Mesendoderm (in vitro differentiated cells): ENCODE measurements at regions not wholly inside any gene's neighbourhood (a gene's known extent, or its start where the extent isn't known, plus 50 kb on each side); places are given as distances from the start of the nearest gene placed in this dataset.
A peak's percentile ranks its signal among the peaks of the same experiment; 100 is the strongest.

ENCODE experiments used
- DNase-seq: peaks from one replicate; pipeline ENCODE4 v3.0.0; 2013
- H2AK5ac ChIP-seq: 2 replicates; pipeline ENCODE4 v1.6.1; 2013; ENCODE audit warnings: low read length, inconsistent platforms
- H2BK120ac ChIP-seq: 2 replicates; pipeline ENCODE4 v1.6.1; 2013; ENCODE audit warnings: low read depth, mild to moderate bottlenecking, low read length, moderate library complexity, mixed read lengths
- H2BK15ac ChIP-seq: replicated peaks from 2 replicates; pipeline ENCODE4 v1.6.1; 2013; ENCODE audit warnings: low read depth, mild to moderate bottlenecking, moderate library complexity
- H2BK5ac ChIP-seq: 2 replicates; pipeline ENCODE4 v1.6.1; 2013; ENCODE audit warnings: low read length, inconsistent platforms
- H3K18ac ChIP-seq: 2 replicates; pipeline ENCODE4 v1.6.1; 2013; ENCODE audit warnings: mild to moderate bottlenecking, low read length, mixed read lengths
- H3K23ac ChIP-seq: one replicate; pipeline ENCODE4 v1.6.1; 2013; ENCODE audit warnings: low read length
- H3K27ac ChIP-seq: 2 replicates; pipeline ENCODE4 v1.5.1; 2013; ENCODE audit warnings: low read depth, mild to moderate bottlenecking, inconsistent platforms, low read length, moderate library complexity
- H3K27me3 ChIP-seq: 2 replicates; pipeline ENCODE4 v1.6.1; 2013; ENCODE audit warnings: low read length, control low read depth, mild to moderate bottlenecking, inconsistent platforms; ENCODE audit not compliant: insufficient read depth, poor library complexity
- H3K36me3 ChIP-seq: 2 replicates; pipeline ENCODE4 v1.6.1; 2013; ENCODE audit warnings: low read length, inconsistent platforms; ENCODE audit not compliant: control insufficient read depth, insufficient read depth
- H3K4ac ChIP-seq: one replicate; pipeline ENCODE4 v1.6.1; 2013; ENCODE audit warnings: low read depth, mild to moderate bottlenecking, low read length, moderate library complexity
- H3K4me1 ChIP-seq: 2 replicates; pipeline ENCODE4 v1.6.1; 2013; ENCODE audit warnings: low read depth, low read length, inconsistent platforms; ENCODE audit not compliant: control insufficient read depth
- H3K4me2 ChIP-seq: 2 replicates; pipeline ENCODE4 v1.6.1; 2013; ENCODE audit warnings: low read length
- H3K4me3 ChIP-seq: 2 replicates; pipeline ENCODE4 v1.5.1; 2013; ENCODE audit warnings: mild to moderate bottlenecking, low read length
- H3K56ac ChIP-seq: one replicate; pipeline ENCODE4 v1.6.1; 2013; ENCODE audit warnings: low read length
- H3K79me1 ChIP-seq: 2 replicates; pipeline ENCODE4 v1.6.1; 2013; ENCODE audit warnings: low read length, inconsistent platforms
- H3K79me2 ChIP-seq: 2 replicates; pipeline ENCODE4 v1.6.1; 2013; ENCODE audit warnings: mild to moderate bottlenecking, low read length; ENCODE audit not compliant: control insufficient read depth, insufficient read depth
- H3K9ac ChIP-seq: 2 replicates; pipeline ENCODE4 v1.6.1; 2013; ENCODE audit warnings: low read length, inconsistent platforms
- H4K5ac ChIP-seq: one replicate; pipeline ENCODE4 v1.6.1; 2013; ENCODE audit warnings: low read length
- H4K8ac ChIP-seq: one replicate; pipeline ENCODE4 v1.6.1; 2013; ENCODE audit warnings: low read depth, mild to moderate bottlenecking, control low read depth, low read length, moderate library complexity
- WGBS: extraction: QIAGEN DNeasy Blood & Tissue Kit; methylation state at CpG from one replicate; pipeline ENCODE4 v1.1.7; 2013; ENCODE audit warnings: low lambda C conversion rate, missing lambda C conversion rate; ENCODE audit not compliant: insufficient coverage; ENCODE audit errors: extremely low coverage; 5-methylcytosine and 5-hydroxymethylcytosine counted together

- H3K56ac ChIP-seq: no peak overlapping the region
- no peak overlapping the region for H2AK5ac ChIP-seq
- no CpG with 5 or more reads among the region's 4 CpGs for WGBS
- no peak overlapping the region for H2BK120ac ChIP-seq
- H3K4ac ChIP-seq: no peak overlapping the region
- no peak overlapping the region for H2BK5ac ChIP-seq
- H3K79me1 ChIP-seq: no peaks in the 10 kb centered on the region
- H2BK15ac ChIP-seq: no peak overlapping the region
- no peak overlapping the region for H3K18ac ChIP-seq
- no peak for DNase-seq
- no peak overlapping the region for H4K8ac ChIP-seq
- H3K27me3 ChIP-seq: no peaks in the 10 kb centered on the region
- H3K4me3 ChIP-seq: no peak overlapping the region
- H3K79me2 ChIP-seq: no peaks in the 10 kb centered on the region
- H3K23ac ChIP-seq: no peak overlapping the region
- no peak overlapping the region for H3K4me2 ChIP-seq
- no peaks in the 10 kb centered on the region for H3K36me3 ChIP-seq
- H3K4me1 ChIP-seq: no peaks in the 10 kb centered on the region
- H4K5ac ChIP-seq: no peak overlapping the region
- no peak overlapping the region for H3K27ac ChIP-seq
- H3K9ac ChIP-seq: no peak overlapping the region
Observed at GRCh38 chr1:81125672-81126071, 675.1 kb upstream of the ADGRL2 start.

GRCh38 chr1:81121306-81121705 lies 679.4 kb upstream of the ADGRL2 start:
- H2BK5ac ChIP-seq: no peak overlapping the region
- DNase-seq: no peak
- H3K36me3 ChIP-seq: no peaks in the 10 kb centered on the region
- H3K23ac ChIP-seq: no peak overlapping the region
- no peak overlapping the region for H3K18ac ChIP-seq
- no peak overlapping the region for H3K56ac ChIP-seq
- H2BK120ac ChIP-seq: no peak overlapping the region
- no peaks in the 10 kb centered on the region for H3K27me3 ChIP-seq
- no peak overlapping the region for H3K4me2 ChIP-seq
- H4K8ac ChIP-seq: no peak overlapping the region
- H3K79me1 ChIP-seq: no peaks in the 10 kb centered on the region
- no CpG with 5 or more reads among the region's 5 CpGs for WGBS
- H3K4me1 ChIP-seq: no peaks in the 10 kb centered on the region
- H2AK5ac ChIP-seq: no peak overlapping the region
- H4K5ac ChIP-seq: no peak overlapping the region
- H3K4me3 ChIP-seq: no peak overlapping the region
- no peak overlapping the region for H3K4ac ChIP-seq
- no peak overlapping the region for H3K9ac ChIP-seq
- no peaks in the 10 kb centered on the region for H3K79me2 ChIP-seq
- no peak overlapping the region for H2BK15ac ChIP-seq
- H3K27ac ChIP-seq: no peak overlapping the region

GRCh38 chr1:81119319-81119718 lies 681.4 kb upstream of the ADGRL2 start:
- no peak overlapping the region for H2AK5ac ChIP-seq
- no peaks in the 10 kb centered on the region for H3K79me1 ChIP-seq
- H3K4me2 ChIP-seq: no peak overlapping the region
- no peak for DNase-seq
- no peak overlapping the region for H3K4ac ChIP-seq
- H3K79me2 ChIP-seq: no peaks in the 10 kb centered on the region
- H3K4me1 ChIP-seq: no peaks in the 10 kb centered on the region
- no CpG with 5 or more reads among the region's 1 CpG for WGBS
- no peak overlapping the region for H2BK15ac ChIP-seq
- H4K5ac ChIP-seq: no peak overlapping the region
- H3K56ac ChIP-seq: no peak overlapping the region
- no peak overlapping the region for H3K23ac ChIP-seq
- no peak overlapping the region for H3K18ac ChIP-seq
- no peak overlapping the region for H4K8ac ChIP-seq
- H2BK5ac ChIP-seq: no peak overlapping the region
- no peak overlapping the region for H3K4me3 ChIP-seq
- H3K9ac ChIP-seq: no peak overlapping the region
- H3K36me3 ChIP-seq: no peaks in the 10 kb centered on the region
- H3K27me3 ChIP-seq: no peaks in the 10 kb centered on the region
- no peak overlapping the region for H3K27ac ChIP-seq
- no peak overlapping the region for H2BK120ac ChIP-seq

- no peak overlapping the region for H3K27ac ChIP-seq
- H3K56ac ChIP-seq: no peak overlapping the region
- H3K23ac ChIP-seq: no peak overlapping the region
- no peak overlapping the region for H2BK120ac ChIP-seq
- no peak overlapping the region for H2BK5ac ChIP-seq
- H3K4me1 ChIP-seq: no peaks in the 10 kb centered on the region
- no peak overlapping the region for H2BK15ac ChIP-seq
- H3K79me2 ChIP-seq: no peaks in the 10 kb centered on the region
- H3K4me3 ChIP-seq: no peak overlapping the region
- H3K36me3 ChIP-seq: no peaks in the 10 kb centered on the region
- H3K27me3 ChIP-seq: no peaks in the 10 kb centered on the region
- H2AK5ac ChIP-seq: no peak overlapping the region
- no peak overlapping the region for H3K4me2 ChIP-seq
- no peak for DNase-seq
- no peak overlapping the region for H3K4ac ChIP-seq
- H3K18ac ChIP-seq: no peak overlapping the region
- no peak overlapping the region for H3K9ac ChIP-seq
- H4K8ac ChIP-seq: no peak overlapping the region
- no peak overlapping the region for H4K5ac ChIP-seq
- H3K79me1 ChIP-seq: no peaks in the 10 kb centered on the region
Observed at GRCh38 chr1:81118550-81118949, 682.2 kb upstream of the ADGRL2 start.

GRCh38 chr1:81115422-81115821 lies 685.3 kb upstream of the ADGRL2 start:
- no peak overlapping the region for H2AK5ac ChIP-seq
- H3K23ac ChIP-seq: no peak overlapping the region
- H3K18ac ChIP-seq: no peak overlapping the region
- no peak overlapping the region for H3K9ac ChIP-seq
- H3K27me3 ChIP-seq: no peaks in the 10 kb centered on the region
- no peak overlapping the region for H4K5ac ChIP-seq
- no peaks in the 10 kb centered on the region for H3K79me1 ChIP-seq
- no peaks in the 10 kb centered on the region for H3K79me2 ChIP-seq
- no peak overlapping the region for H4K8ac ChIP-seq
- H3K56ac ChIP-seq: no peak overlapping the region
- WGBS: no CpG with 5 or more reads among the region's 2 CpGs
- no peak overlapping the region for H3K27ac ChIP-seq
- no peak overlapping the region for H2BK15ac ChIP-seq
- H3K4me1 ChIP-seq: no peaks in the 10 kb centered on the region
- DNase-seq: peak; percentile 4
- H2BK5ac ChIP-seq: no peak overlapping the region
- H2BK120ac ChIP-seq: no peak overlapping the region
- no peaks in the 10 kb centered on the region for H3K36me3 ChIP-seq
- H3K4me3 ChIP-seq: no peak overlapping the region
- H3K4me2 ChIP-seq: no peak overlapping the region
- H3K4ac ChIP-seq: no peak overlapping the region

- H3K27me3 ChIP-seq: no peaks in the 10 kb centered on the region
- no peak overlapping the region for H3K27ac ChIP-seq
- no peak overlapping the region for H3K56ac ChIP-seq
- peak; percentile 30 for DNase-seq
- no peaks in the 10 kb centered on the region for H3K79me2 ChIP-seq
- no peaks in the 10 kb centered on the region for H3K79me1 ChIP-seq
- no peak overlapping the region for H4K8ac ChIP-seq
- no peak overlapping the region for H3K23ac ChIP-seq
- no peak overlapping the region for H3K9ac ChIP-seq
- WGBS: no CpG with 5 or more reads among the region's 5 CpGs
- no peak overlapping the region for H2AK5ac ChIP-seq
- H3K4ac ChIP-seq: no peak overlapping the region
- no peak overlapping the region for H3K18ac ChIP-seq
- no peaks in the 10 kb centered on the region for H3K4me1 ChIP-seq
- no peak overlapping the region for H3K4me2 ChIP-seq
- no peaks in the 10 kb centered on the region for H3K36me3 ChIP-seq
- H4K5ac ChIP-seq: no peak overlapping the region
- H2BK15ac ChIP-seq: no peak overlapping the region
- no peak overlapping the region for H3K4me3 ChIP-seq
- H2BK120ac ChIP-seq: no peak overlapping the region
- H2BK5ac ChIP-seq: no peak overlapping the region
Observed at GRCh38 chr1:81114191-81114590, 686.5 kb upstream of the ADGRL2 start.
